H1 (cell line): ENCODE measurements at regions not wholly inside any gene's neighbourhood (a gene's known extent, or its start where the extent isn't known, plus 50 kb on each side); places are given as distances from the start of the nearest gene placed in this dataset.

Experiments used
- CTCF ChIA-PET: fragments of 300-600 bp; sonication (Branson Sonifier 250); formaldehyde crosslinking; loops from one replicate; lab custom pipeline; 2021; ENCODE audit not compliant: partially characterized antibody; lab: Charles Lee
- POLR2A ChIA-PET: fragments of 300-600 bp; sonication (Branson Sonifier 250); formaldehyde crosslinking; loops from one replicate; lab custom pipeline; 2021; ENCODE audit warnings: inconsistent platforms; ENCODE audit not compliant: partially characterized antibody; lab: Charles Lee
- DNase-seq, 2 experiments: peaks; one replicate each; pipeline versions ENCODE4 v3.0.0 to v3.0.0-alpha.2; 2010 to 2022; ENCODE audit warnings: low spot score in 2 of 2, low read depth in 1 of 2, mixed read lengths in 1 of 2
- FAIRE-seq: peaks from 2 replicates; lab custom pipeline; 2011; peaks lifted over from hg19 to GRCh38; lab: Jason Lieb, UNC
- H2AFZ ChIP-seq: 2 replicates; pipeline ENCODE4 v1.8.1; 2012; ENCODE audit warnings: low read length, inconsistent platforms
- H2AK5ac ChIP-seq: 2 replicates; pipeline ENCODE4 v1.6.1; 2013; ENCODE audit warnings: low read depth, low read length
- H2BK120ac ChIP-seq: replicated peaks from 2 replicates; pipeline ENCODE3; 2013; ENCODE audit warnings: low read depth, low read length, inconsistent platforms
- H2BK12ac ChIP-seq: 2 replicates; pipeline ENCODE4 v1.6.1; 2013; ENCODE audit warnings: low read depth, low read length
- H2BK15ac ChIP-seq: 2 replicates; pipeline ENCODE4 v1.6.1; 2013; ENCODE audit warnings: low read length
- H2BK20ac ChIP-seq: 2 replicates; pipeline ENCODE4 v1.6.1; 2013; ENCODE audit warnings: low read length
- H2BK5ac ChIP-seq: 2 replicates; pipeline ENCODE4 v1.6.1; 2013; ENCODE audit warnings: low read depth, low read length
- H3K14ac ChIP-seq: 2 replicates; pipeline ENCODE4 v1.6.1; 2013; ENCODE audit warnings: inconsistent platforms; ENCODE audit not compliant: insufficient read length
- H3K18ac ChIP-seq: 2 replicates; pipeline ENCODE4 v1.6.1; 2013; ENCODE audit warnings: low read length; ENCODE audit errors: extremely low read depth
- H3K23ac ChIP-seq: 2 replicates; pipeline ENCODE4 v1.6.1; 2013; ENCODE audit warnings: inconsistent platforms; ENCODE audit not compliant: insufficient read length
- H3K23me2 ChIP-seq: 2 replicates; pipeline ENCODE4 v1.6.1; 2013; ENCODE audit warnings: low read depth, low read length
- H3K27ac ChIP-seq: 2 replicates; pipeline ENCODE4 v1.6.1; 2011; ENCODE audit warnings: low read depth, low read length, inconsistent platforms
- H3K27me3 ChIP-seq, 4 experiments: replicated peaks in 1 of 4; 1 replicate in 1 of 4; 2 replicates in 3 of 4; pipeline versions ENCODE4 v1.6.1 to v1.8.1; 2011 to 2013; ENCODE audit warnings: low read length in 3 of 4, mild to moderate bottlenecking in 3 of 4, inconsistent platforms in 2 of 4, mixed read lengths in 2 of 4, moderate library complexity in 1 of 4; ENCODE audit not compliant: control insufficient read depth in 3 of 4, insufficient read depth in 3 of 4; ENCODE audit errors: extremely low read depth in 1 of 4
- H3K36me3 ChIP-seq, 4 experiments: 2 replicates each; pipeline versions ENCODE4 v1.6.1 to v1.8.1; 2011 to 2013; ENCODE audit warnings: mild to moderate bottlenecking in 4 of 4, low read length in 3 of 4, moderate library complexity in 2 of 4, control low read depth in 1 of 4, inconsistent platforms in 1 of 4; ENCODE audit not compliant: insufficient read depth in 4 of 4, control insufficient read depth in 2 of 4
- H3K4ac ChIP-seq: replicated peaks from 2 replicates; pipeline ENCODE3; 2013; ENCODE audit warnings: low read length, low read depth, mixed read lengths, inconsistent platforms; ENCODE audit not compliant: insufficient read length
- H3K4me1 ChIP-seq, 4 experiments: replicated peaks in 1 of 4; 1 replicate in 1 of 4; 2 replicates in 3 of 4; pipeline versions ENCODE4 v1.6.1 to v1.8.1; 2011 to 2013; ENCODE audit warnings: low read length in 3 of 4, inconsistent platforms in 2 of 4, mixed read lengths in 1 of 4; ENCODE audit not compliant: insufficient read depth in 4 of 4, control insufficient read depth in 3 of 4
- H3K4me2 ChIP-seq, 2 experiments: 2 replicates each; pipeline versions ENCODE4 v1.6.1 to v1.8.1; 2011 to 2013; ENCODE audit warnings: low read depth in 2 of 2, low read length in 2 of 2, control low read depth in 1 of 2, inconsistent platforms in 1 of 2, mild to moderate bottlenecking in 1 of 2; ENCODE audit not compliant: insufficient read depth in 1 of 2
- H3K4me3 ChIP-seq, 4 experiments: fragments of 200-600, 300-600 bp in 1 of 4; sonication (generic), shearing (Covaris generic), sonication (Bioruptor Twin) in 1 of 4; 2 replicates each; pipeline versions ENCODE4 v1.5.1 to v1.8.1; 2011 to 2016; ENCODE audit warnings: low read length in 4 of 4, low read depth in 3 of 4, control low read depth in 2 of 4, inconsistent platforms in 2 of 4, mild to moderate bottlenecking in 2 of 4, mixed read lengths in 1 of 4, moderate library complexity in 1 of 4; ENCODE audit not compliant: insufficient read depth in 2 of 4; ENCODE audit errors: extremely low read depth in 1 of 4
- H3K56ac ChIP-seq: replicated peaks from 2 replicates; pipeline ENCODE3; 2013; ENCODE audit warnings: low read depth, mild to moderate bottlenecking, mixed read lengths, low read length, inconsistent platforms; ENCODE audit not compliant: insufficient read length
- H3K79me1 ChIP-seq: 2 replicates; pipeline ENCODE4 v1.6.1; 2013; ENCODE audit warnings: low read depth, low read length, control low read depth
- H3K79me2 ChIP-seq, 2 experiments: 2 replicates each; pipeline versions ENCODE4 v1.6.1 to v1.8.1; 2012 to 2013; ENCODE audit warnings: low read length in 2 of 2, mild to moderate bottlenecking in 2 of 2, inconsistent platforms in 1 of 2; ENCODE audit not compliant: insufficient read depth in 2 of 2, control insufficient read depth in 1 of 2
- H3K9ac ChIP-seq, 4 experiments: replicated peaks in 1 of 4; 1 replicate in 1 of 4; 2 replicates in 3 of 4; pipeline versions ENCODE4 v1.6.1 to v1.8.1; 2011 to 2013; ENCODE audit warnings: low read depth in 3 of 4, low read length in 3 of 4, control low read depth in 2 of 4, mild to moderate bottlenecking in 2 of 4, moderate library complexity in 2 of 4, inconsistent platforms in 1 of 4; ENCODE audit errors: extremely low read depth in 1 of 4
- H3K9me3 ChIP-seq, 2 experiments: 2 replicates each; pipeline versions ENCODE4 v1.6.1 to v1.8.1; 2012 to 2013; ENCODE audit warnings: mild to moderate bottlenecking in 2 of 2, moderate library complexity in 2 of 2, control low read depth in 1 of 2, inconsistent platforms in 1 of 2, low read depth in 1 of 2, low read length in 1 of 2, mixed read lengths in 1 of 2; ENCODE audit not compliant: insufficient read depth in 2 of 2
- H4K20me1 ChIP-seq, 2 experiments: replicated peaks in 1 of 2; 2 replicates each; pipeline versions ENCODE3 to v1.8.1; 2011 to 2013; ENCODE audit warnings: inconsistent platforms in 2 of 2, low read length in 2 of 2, mild to moderate bottlenecking in 1 of 2; ENCODE audit not compliant: insufficient read depth in 2 of 2, control insufficient read depth in 1 of 2
- H4K5ac ChIP-seq: 2 replicates; pipeline ENCODE4 v1.6.1; 2013; ENCODE audit warnings: low read length, low read depth, mixed read lengths, inconsistent platforms; ENCODE audit not compliant: insufficient read length
- H4K8ac ChIP-seq: 2 replicates; pipeline ENCODE4 v1.8.0; 2013; ENCODE audit warnings: mild to moderate bottlenecking, moderate library complexity, low read length, inconsistent platforms; ENCODE audit not compliant: insufficient read depth; ENCODE audit errors: extremely low read depth
- H4K91ac ChIP-seq: replicated peaks from 2 replicates; pipeline ENCODE3; 2013; ENCODE audit warnings: low read length, mixed read lengths, inconsistent platforms; ENCODE audit not compliant: insufficient read length
- CBX5 ChIP-seq: fragments of 300-800, 300-1000 bp; sonication (generic); IDR thresholded peaks from 2 replicates; pipeline ENCODE4 v1.7.1; 2016; ENCODE audit warnings: antibody characterized with exemption, low read length, low read depth
- ZNF274 ChIP-seq: IDR thresholded peaks from 2 replicates; pipeline ENCODE4 v1.7.0; 2012; ENCODE audit warnings: low read length, borderline replicate concordance; ENCODE audit errors: extremely low read depth
- WGBS, 2 experiments: shearing (Covaris generic) in 1 of 2; methylation state at CpG; one replicate each; pipeline versions ENCODE4 v1.1.6 to v1.1.7; 2013 to 2015; ENCODE audit warnings: low lambda C conversion rate in 2 of 2, mixed read lengths in 2 of 2, inconsistent platforms in 1 of 2, low coverage in 1 of 2, missing lambda C conversion rate in 1 of 2; ENCODE audit not compliant: insufficient replicate concordance in 2 of 2, insufficient coverage in 1 of 2, insufficient read length in 1 of 2; ENCODE audit errors: extremely low coverage in 1 of 2, missing lambda C conversion rate in 1 of 2; 5-methylcytosine and 5-hydroxymethylcytosine counted together

- H3K56ac ChIP-seq: no peak overlapping the region
- no peaks in the 10 kb centered on the region for H3K27me3 ChIP-seq
- no peak overlapping the region for H2BK5ac ChIP-seq
- no peak overlapping the region for H2BK120ac ChIP-seq
- 0 out of 4 replicates have a peak, but pooled peaks cover 0 to 3% of the 10 kb centered on the region in 2 experiments for H3K9me3 ChIP-seq
- H3K27ac ChIP-seq: no peak overlapping the region
- H3K4me1 ChIP-seq: no peaks in the 10 kb centered on the region
- no peak for DNase-seq
- no peaks in the 10 kb centered on the region for H4K20me1 ChIP-seq
- H3K79me1 ChIP-seq: no peaks in the 10 kb centered on the region
- H3K4ac ChIP-seq: no peak overlapping the region
- no peak overlapping the region for H2AK5ac ChIP-seq
- FAIRE-seq: no peak
- ChIA-PET CTCF (no interaction called here), POLR2A (no interaction called here)
- no peak overlapping the region for H2BK20ac ChIP-seq
- no peak overlapping the region for H3K9ac ChIP-seq
- H3K36me3 ChIP-seq: no peaks in the 10 kb centered on the region; a peak in 1 of 8 replicates
- WGBS, 2 experiments: 75% methylated on average over 1 of the region's 1 CpG; no CpG with 5 or more reads in 1 of the 2 experiments
- H2BK12ac ChIP-seq: no peak overlapping the region
- H4K91ac ChIP-seq: no peak overlapping the region
- no peak overlapping the region for H3K14ac ChIP-seq
- H4K8ac ChIP-seq: no peak overlapping the region
- no peak overlapping the region for H3K4me3 ChIP-seq
- H3K18ac ChIP-seq: no peak overlapping the region
- no peak overlapping the region for H4K5ac ChIP-seq
- H3K23ac ChIP-seq: no peak overlapping the region
- no peak for TF ChIP-seq ZNF274
- no peak for TF ChIP-seq CBX5
- H3K23me2 ChIP-seq: no peaks in the 10 kb centered on the region; the same call in 1 of the 2 replicates
- no peak overlapping the region for H2AFZ ChIP-seq
- no peak overlapping the region for H2BK15ac ChIP-seq
- H3K79me2 ChIP-seq: no peaks in the 10 kb centered on the region
- no peak overlapping the region for H3K4me2 ChIP-seq
Observed at GRCh38 chr9:22808876-22809275, 362.3 kb downstream of the DMRTA1 start.
